ENCODE measurements at regions not wholly inside any gene's neighbourhood (a gene's known extent, or its start where the extent isn't known, plus 50 kb on each side); places are given as distances from the start of the nearest gene placed in this dataset.

DNA sequence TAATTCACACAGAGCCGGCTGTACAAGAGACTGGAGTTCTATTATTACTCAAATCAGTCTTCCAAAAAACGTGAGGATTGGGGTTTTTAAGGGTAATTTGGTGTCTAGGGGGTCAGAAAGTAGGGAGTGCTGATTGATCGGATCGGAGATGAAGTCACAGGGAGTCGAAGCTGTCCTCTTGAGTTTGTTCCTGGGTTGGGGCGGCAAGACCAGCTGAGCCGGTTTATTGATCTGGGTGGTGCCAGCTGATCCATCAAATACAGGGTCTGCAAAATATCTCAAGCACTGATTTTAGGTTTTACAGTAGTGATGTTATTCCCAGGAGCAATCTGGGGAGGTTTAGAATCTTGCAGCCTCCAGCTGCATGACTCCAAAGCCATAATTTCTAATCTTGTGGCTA is 262.7 kb downstream of the KCNRG start:
- no peak for TF ChIP-seq EZH2 (IDR thresholded peaks at IDR 0.05; ENCODE audit: low read length, missing control alignments)
- TF ChIP-seq, protein P1, sequence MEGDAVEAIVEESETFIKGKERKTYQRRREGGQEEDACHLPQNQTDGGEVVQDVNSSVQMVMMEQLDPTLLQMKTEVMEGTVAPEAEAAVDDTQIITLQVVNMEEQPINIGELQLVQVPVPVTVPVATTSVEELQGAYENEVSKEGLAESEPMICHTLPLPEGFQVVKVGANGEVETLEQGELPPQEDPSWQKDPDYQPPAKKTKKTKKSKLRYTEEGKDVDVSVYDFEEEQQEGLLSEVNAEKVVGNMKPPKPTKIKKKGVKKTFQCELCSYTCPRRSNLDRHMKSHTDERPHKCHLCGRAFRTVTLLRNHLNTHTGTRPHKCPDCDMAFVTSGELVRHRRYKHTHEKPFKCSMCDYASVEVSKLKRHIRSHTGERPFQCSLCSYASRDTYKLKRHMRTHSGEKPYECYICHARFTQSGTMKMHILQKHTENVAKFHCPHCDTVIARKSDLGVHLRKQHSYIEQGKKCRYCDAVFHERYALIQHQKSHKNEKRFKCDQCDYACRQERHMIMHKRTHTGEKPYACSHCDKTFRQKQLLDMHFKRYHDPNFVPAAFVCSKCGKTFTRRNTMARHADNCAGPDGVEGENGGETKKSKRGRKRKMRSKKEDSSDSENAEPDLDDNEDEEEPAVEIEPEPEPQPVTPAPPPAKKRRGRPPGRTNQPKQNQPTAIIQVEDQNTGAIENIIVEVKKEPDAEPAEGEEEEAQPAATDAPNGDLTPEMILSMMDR (conservative IDR thresholded peaks at IDR 0.05 in 1 of 2, IDR thresholded peaks at IDR 0.05 in 1 of 2; ENCODE audit: low read depth in 1 of 2, low read length in 2 of 2) = no peak

All from fibroblast of lung (primary cell).